ENCODE measurements at regions not wholly inside any gene's neighbourhood (a gene's known extent, or its start where the extent isn't known, plus 50 kb on each side); places are given as distances from the start of the nearest gene placed in this dataset.

GRCh38 chr2:16161768-16162490 is 221.6 kb downstream of the MYCN start:
- DNase-seq, result no peak

GRCh38 chr2:16161085-16161565 is 220.8 kb downstream of the MYCN start:
- DNase-seq, result no peak

GRCh38 chr2:16160281-16161084 is 220.1 kb downstream of the MYCN start:
- no peak for DNase-seq

- DNase-seq, result no peak
Observed at GRCh38 chr2:16156411-16156810, 216.1 kb downstream of the MYCN start.

- no peak for DNase-seq
Observed at GRCh38 chr2:16155766-16156165, 215.4 kb downstream of the MYCN start.

- no peak for DNase-seq
Observed at GRCh38 chr2:16155366-16155765, 215.0 kb downstream of the MYCN start.

- no peak for DNase-seq
Observed at GRCh38 chr2:16154501-16155280, 214.3 kb downstream of the MYCN start.

GRCh38 chr2:16154061-16154460 is 213.7 kb downstream of the MYCN start:
- no peak for DNase-seq

GRCh38 chr2:16153754-16154035 is 213.3 kb downstream of the MYCN start:
- DNase-seq, result no peak

- DNase-seq, result no peak
Observed at GRCh38 chr2:16152928-16153753, 212.8 kb downstream of the MYCN start.

GRCh38 chr2:16152071-16152927 is 211.9 kb downstream of the MYCN start:
- DNase-seq, result no peak

- DNase-seq, result no peak
Observed at GRCh38 chr2:16151651-16152050, 211.3 kb downstream of the MYCN start.

- no peak for DNase-seq
Observed at GRCh38 chr2:16151281-16151570, 210.9 kb downstream of the MYCN start.

- DNase-seq, result no peak
Observed at GRCh38 chr2:16150456-16151280, 210.3 kb downstream of the MYCN start.

- DNase-seq, result no peak
Observed at GRCh38 chr2:16149349-16150243, 209.2 kb downstream of the MYCN start.

GRCh38 chr2:16148632-16149348 is 208.4 kb downstream of the MYCN start:
- DNase-seq, result no peak

GRCh38 chr2:16142383-16143361 is 202.3 kb downstream of the MYCN start:
- no peak for DNase-seq

GRCh38 chr2:16141641-16141921 is 201.2 kb downstream of the MYCN start:
- no peak for DNase-seq

All from NCI-H1048 (cell line).